ENCODE measurements at regions not wholly inside any gene's neighbourhood (a gene's known extent, or its start where the extent isn't known, plus 50 kb on each side); places are given as distances from the start of the nearest gene placed in this dataset.

DNA sequence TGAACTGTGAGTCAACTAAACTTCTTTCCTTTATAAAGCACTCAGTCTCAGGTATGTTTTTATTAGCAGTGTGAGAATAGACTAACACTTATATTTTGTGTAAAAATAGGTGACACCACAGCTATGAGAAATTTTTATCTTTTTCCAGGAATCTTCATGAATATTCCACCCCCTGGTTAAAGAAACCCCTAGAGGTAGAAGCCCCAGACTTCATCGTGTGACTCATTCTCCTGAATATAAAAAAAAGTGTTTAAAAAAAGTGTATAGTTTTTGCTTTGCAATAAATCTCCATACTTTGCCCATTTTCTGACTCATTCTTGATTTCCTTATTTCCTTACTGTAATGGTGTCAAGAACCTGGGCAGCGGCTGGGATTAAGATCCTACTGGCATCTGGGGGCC, 667.6 kb upstream of the CELF2 start:
- POLR2A ChIA-PET = no interaction called here
- BruUV-seq (replicated peaks) = no TSS peak
- no peak for ATAC-seq
- RAD21 ChIA-PET (ENCODE audit: low non-redundant PET in 1 of 2, low total read pairs in 2 of 2, uncharacterized antibody in 2 of 2, unreplicated experiment in 2 of 2) = no interaction called here
- Histone ChIP-seq H3K36me3 (ENCODE audit: control insufficient read depth in 1 of 2, insufficient read depth in 2 of 2, low read length in 2 of 2) (no peaks in the 10 kb centered on the region), H3K4me3 (replicated peaks in 1 of 2; ENCODE audit: low read depth in 1 of 2, low read length in 2 of 2) (no peak overlapping the region), H3K79me2 (ENCODE audit: insufficient read depth, low read length) (no peaks in the 10 kb centered on the region), H3K9me2 (ENCODE audit: insufficient read depth) (no peaks in the 10 kb centered on the region), H2AFZ (ENCODE audit: low read depth, low read length, poor library complexity, severe bottlenecking) (no peak overlapping the region), H3K9ac (ENCODE audit: low read length) (no peak overlapping the region), H3K9me3 (ENCODE audit: control insufficient read depth in 1 of 2, insufficient read depth in 1 of 2, low read depth in 1 of 2, low read length in 2 of 2) (peaks cover 12% of the 10 kb centered on the region in 2 experiments; a peak in 2 of 4 replicates), H3K27me3 (ENCODE audit: insufficient read depth, low read length) (no peaks in the 10 kb centered on the region), H4K20me1 (ENCODE audit: insufficient read depth) (no peaks in the 10 kb centered on the region), H3K4me2 (ENCODE audit: low read length) (no peak overlapping the region), H3K4me1 (ENCODE audit: control insufficient read depth in 1 of 2, insufficient read depth in 2 of 2, low read length in 2 of 2) (no peaks in the 10 kb centered on the region), H3K27ac (ENCODE audit: low read depth, low read length) (no peak overlapping the region)
- no peak for TF ChIP-seq ELF1 (IDR thresholded peaks at IDR 0.05; ENCODE audit: borderline replicate concordance, low read depth)
- TF ChIP-seq SP1 (IDR thresholded peaks at IDR 0.05; ENCODE audit: low read depth) = no peak
- no peak for TF ChIP-seq RAD21 (IDR thresholded peaks at IDR 0.05; ENCODE audit: low read depth)
- TF ChIP-seq CBX3 (IDR thresholded peaks at IDR 0.05; ENCODE audit: low read depth) = no peak
- TF ChIP-seq EZH2phosphoT487 (IDR thresholded peaks at IDR 0.05; ENCODE audit: borderline replicate concordance) = no peak
- TF ChIP-seq ZNF274 (IDR thresholded peaks at IDR 0.05; ENCODE audit: low read depth, low read length) = no peak
- no peak for TF ChIP-seq ZFX (IDR thresholded peaks at IDR 0.05)
- TF ChIP-seq, protein P1, sequence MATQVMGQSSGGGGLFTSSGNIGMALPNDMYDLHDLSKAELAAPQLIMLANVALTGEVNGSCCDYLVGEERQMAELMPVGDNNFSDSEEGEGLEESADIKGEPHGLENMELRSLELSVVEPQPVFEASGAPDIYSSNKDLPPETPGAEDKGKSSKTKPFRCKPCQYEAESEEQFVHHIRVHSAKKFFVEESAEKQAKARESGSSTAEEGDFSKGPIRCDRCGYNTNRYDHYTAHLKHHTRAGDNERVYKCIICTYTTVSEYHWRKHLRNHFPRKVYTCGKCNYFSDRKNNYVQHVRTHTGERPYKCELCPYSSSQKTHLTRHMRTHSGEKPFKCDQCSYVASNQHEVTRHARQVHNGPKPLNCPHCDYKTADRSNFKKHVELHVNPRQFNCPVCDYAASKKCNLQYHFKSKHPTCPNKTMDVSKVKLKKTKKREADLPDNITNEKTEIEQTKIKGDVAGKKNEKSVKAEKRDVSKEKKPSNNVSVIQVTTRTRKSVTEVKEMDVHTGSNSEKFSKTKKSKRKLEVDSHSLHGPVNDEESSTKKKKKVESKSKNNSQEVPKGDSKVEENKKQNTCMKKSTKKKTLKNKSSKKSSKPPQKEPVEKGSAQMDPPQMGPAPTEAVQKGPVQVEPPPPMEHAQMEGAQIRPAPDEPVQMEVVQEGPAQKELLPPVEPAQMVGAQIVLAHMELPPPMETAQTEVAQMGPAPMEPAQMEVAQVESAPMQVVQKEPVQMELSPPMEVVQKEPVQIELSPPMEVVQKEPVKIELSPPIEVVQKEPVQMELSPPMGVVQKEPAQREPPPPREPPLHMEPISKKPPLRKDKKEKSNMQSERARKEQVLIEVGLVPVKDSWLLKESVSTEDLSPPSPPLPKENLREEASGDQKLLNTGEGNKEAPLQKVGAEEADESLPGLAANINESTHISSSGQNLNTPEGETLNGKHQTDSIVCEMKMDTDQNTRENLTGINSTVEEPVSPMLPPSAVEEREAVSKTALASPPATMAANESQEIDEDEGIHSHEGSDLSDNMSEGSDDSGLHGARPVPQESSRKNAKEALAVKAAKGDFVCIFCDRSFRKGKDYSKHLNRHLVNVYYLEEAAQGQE (IDR thresholded peaks at IDR 0.05; ENCODE audit: low read depth) = no peak
- no peak for TF ChIP-seq SIN3A (IDR thresholded peaks at IDR 0.05; ENCODE audit: low read depth)
- no peak for TF ChIP-seq TCF7L2 (IDR thresholded peaks at IDR 0.05; ENCODE audit: borderline replicate concordance, extremely low read depth, insufficient read depth, insufficient read length)
- TF ChIP-seq, protein P2, sequence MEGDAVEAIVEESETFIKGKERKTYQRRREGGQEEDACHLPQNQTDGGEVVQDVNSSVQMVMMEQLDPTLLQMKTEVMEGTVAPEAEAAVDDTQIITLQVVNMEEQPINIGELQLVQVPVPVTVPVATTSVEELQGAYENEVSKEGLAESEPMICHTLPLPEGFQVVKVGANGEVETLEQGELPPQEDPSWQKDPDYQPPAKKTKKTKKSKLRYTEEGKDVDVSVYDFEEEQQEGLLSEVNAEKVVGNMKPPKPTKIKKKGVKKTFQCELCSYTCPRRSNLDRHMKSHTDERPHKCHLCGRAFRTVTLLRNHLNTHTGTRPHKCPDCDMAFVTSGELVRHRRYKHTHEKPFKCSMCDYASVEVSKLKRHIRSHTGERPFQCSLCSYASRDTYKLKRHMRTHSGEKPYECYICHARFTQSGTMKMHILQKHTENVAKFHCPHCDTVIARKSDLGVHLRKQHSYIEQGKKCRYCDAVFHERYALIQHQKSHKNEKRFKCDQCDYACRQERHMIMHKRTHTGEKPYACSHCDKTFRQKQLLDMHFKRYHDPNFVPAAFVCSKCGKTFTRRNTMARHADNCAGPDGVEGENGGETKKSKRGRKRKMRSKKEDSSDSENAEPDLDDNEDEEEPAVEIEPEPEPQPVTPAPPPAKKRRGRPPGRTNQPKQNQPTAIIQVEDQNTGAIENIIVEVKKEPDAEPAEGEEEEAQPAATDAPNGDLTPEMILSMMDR (IDR thresholded peaks at IDR 0.05 in 2 of 3, conservative IDR thresholded peaks at IDR 0.05 in 1 of 3; ENCODE audit: borderline replicate concordance in 1 of 3, insufficient read depth in 1 of 3, low read depth in 2 of 3, low read length in 2 of 3) = no peak
- TF ChIP-seq YY1 (IDR thresholded peaks at IDR 0.05; ENCODE audit: extremely low read depth, insufficient replicate concordance, low read depth, low read length) = no peak
- TF ChIP-seq SRF (IDR thresholded peaks at IDR 0.05; ENCODE audit: low read depth) = no peak
- TF ChIP-seq EZH2 (IDR thresholded peaks at IDR 0.05) = no peak
- TF ChIP-seq, protein P3, sequence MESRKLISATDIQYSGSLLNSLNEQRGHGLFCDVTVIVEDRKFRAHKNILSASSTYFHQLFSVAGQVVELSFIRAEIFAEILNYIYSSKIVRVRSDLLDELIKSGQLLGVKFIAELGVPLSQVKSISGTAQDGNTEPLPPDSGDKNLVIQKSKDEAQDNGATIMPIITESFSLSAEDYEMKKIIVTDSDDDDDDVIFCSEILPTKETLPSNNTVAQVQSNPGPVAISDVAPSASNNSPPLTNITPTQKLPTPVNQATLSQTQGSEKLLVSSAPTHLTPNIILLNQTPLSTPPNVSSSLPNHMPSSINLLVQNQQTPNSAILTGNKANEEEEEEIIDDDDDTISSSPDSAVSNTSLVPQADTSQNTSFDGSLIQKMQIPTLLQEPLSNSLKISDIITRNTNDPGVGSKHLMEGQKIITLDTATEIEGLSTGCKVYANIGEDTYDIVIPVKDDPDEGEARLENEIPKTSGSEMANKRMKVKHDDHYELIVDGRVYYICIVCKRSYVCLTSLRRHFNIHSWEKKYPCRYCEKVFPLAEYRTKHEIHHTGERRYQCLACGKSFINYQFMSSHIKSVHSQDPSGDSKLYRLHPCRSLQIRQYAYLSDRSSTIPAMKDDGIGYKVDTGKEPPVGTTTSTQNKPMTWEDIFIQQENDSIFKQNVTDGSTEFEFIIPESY (IDR thresholded peaks at IDR 0.05; ENCODE audit: extremely low read depth, insufficient replicate concordance, low read length) = no peak
- TF ChIP-seq POLR2AphosphoS5 (IDR thresholded peaks at IDR 0.05; ENCODE audit: low read depth, low read length) = no peak
- no peak for TF ChIP-seq EGR1 (IDR thresholded peaks at IDR 0.05; ENCODE audit: low read depth)
- TF ChIP-seq, protein P4, sequence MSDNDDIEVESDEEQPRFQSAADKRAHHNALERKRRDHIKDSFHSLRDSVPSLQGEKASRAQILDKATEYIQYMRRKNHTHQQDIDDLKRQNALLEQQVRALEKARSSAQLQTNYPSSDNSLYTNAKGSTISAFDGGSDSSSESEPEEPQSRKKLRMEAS (IDR thresholded peaks at IDR 0.05) = no peak
- no peak for DNase-seq (ENCODE audit: low read depth, low spot score)
- intact Hi-C loops (cut with micrococcal nuclease) = no loop called here
- CTCF ChIA-PET = no interaction called here

Data from HCT116 (cell line).